Neural crest cell (in vitro differentiated cells): ENCODE measurements at regions not wholly inside any gene's neighbourhood (a gene's known extent, or its start where the extent isn't known, plus 50 kb on each side); places are given as distances from the start of the nearest gene placed in this dataset.

Source experiments
- DNase-seq: peaks from one replicate; pipeline ENCODE4 v3.0.0; 2021; ENCODE audit warnings: low read depth, mixed read lengths, low spot score
- H3K27ac Mint-ChIP-seq: one replicate; pipeline ENCODE4 v1.8.0; 2021; ENCODE audit warnings: mild to moderate bottlenecking, mixed read lengths; ENCODE audit not compliant: unreplicated experiment
- H3K27me3 Mint-ChIP-seq: 2 replicates; pipeline ENCODE4 v1.8.0; 2021; ENCODE audit warnings: low read depth, mild to moderate bottlenecking, mixed read lengths
- H3K36me3 Mint-ChIP-seq: 2 replicates; pipeline ENCODE4 v1.8.0; 2021; ENCODE audit warnings: low read depth, mild to moderate bottlenecking, mixed read lengths
- H3K4me1 Mint-ChIP-seq: 2 replicates; pipeline ENCODE4 v1.8.0; 2021; ENCODE audit warnings: mixed read lengths
- H3K4me3 Mint-ChIP-seq: one replicate; pipeline ENCODE4 v1.8.0; 2021; ENCODE audit warnings: mild to moderate bottlenecking, mixed read lengths
- H3K9me3 Mint-ChIP-seq: 2 replicates; pipeline ENCODE4 v1.8.0; 2021; ENCODE audit warnings: mixed read lengths
- TF ChIP-seq, protein P1 (sequence below): fragments of 200-600 bp; sonication (generic); conservative IDR thresholded peaks from 2 replicates; pipeline ENCODE4 v1.5.0; 2021; ENCODE audit warnings: antibody characterized with exemption, mild to moderate bottlenecking

DNA sequence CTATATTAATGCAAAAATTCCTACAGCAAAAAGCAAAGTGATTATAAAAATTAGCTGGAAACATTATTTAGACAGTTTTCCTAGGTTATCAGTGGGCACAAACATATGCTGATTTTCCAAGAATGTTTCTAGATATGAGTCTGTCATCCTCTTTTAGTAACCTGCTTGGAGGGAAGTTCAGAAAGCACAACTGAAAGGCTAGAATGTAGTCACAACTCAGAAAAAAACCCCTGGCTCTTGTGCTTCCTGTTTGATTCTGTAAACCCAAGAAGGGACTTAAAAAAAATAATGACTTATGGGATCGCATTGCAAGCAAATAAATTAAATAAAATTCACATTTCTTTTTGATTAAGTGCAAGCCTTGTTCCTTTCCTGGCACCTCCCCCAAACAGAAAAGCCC is 708.4 kb upstream of the EPHA7 start:
- H3K4me1 Mint-ChIP-seq: peaks cover 33% of the 10 kb centered on the region
- DNase-seq: no peak
- TF ChIP-seq, protein P1, sequence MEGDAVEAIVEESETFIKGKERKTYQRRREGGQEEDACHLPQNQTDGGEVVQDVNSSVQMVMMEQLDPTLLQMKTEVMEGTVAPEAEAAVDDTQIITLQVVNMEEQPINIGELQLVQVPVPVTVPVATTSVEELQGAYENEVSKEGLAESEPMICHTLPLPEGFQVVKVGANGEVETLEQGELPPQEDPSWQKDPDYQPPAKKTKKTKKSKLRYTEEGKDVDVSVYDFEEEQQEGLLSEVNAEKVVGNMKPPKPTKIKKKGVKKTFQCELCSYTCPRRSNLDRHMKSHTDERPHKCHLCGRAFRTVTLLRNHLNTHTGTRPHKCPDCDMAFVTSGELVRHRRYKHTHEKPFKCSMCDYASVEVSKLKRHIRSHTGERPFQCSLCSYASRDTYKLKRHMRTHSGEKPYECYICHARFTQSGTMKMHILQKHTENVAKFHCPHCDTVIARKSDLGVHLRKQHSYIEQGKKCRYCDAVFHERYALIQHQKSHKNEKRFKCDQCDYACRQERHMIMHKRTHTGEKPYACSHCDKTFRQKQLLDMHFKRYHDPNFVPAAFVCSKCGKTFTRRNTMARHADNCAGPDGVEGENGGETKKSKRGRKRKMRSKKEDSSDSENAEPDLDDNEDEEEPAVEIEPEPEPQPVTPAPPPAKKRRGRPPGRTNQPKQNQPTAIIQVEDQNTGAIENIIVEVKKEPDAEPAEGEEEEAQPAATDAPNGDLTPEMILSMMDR: no peak
- H3K9me3 Mint-ChIP-seq: no peaks in the 10 kb centered on the region
- no peaks in the 10 kb centered on the region for H3K36me3 Mint-ChIP-seq
- no peak overlapping the region for H3K27ac Mint-ChIP-seq
- H3K27me3 Mint-ChIP-seq: no peaks in the 10 kb centered on the region
- no peak overlapping the region for H3K4me3 Mint-ChIP-seq

DNA sequence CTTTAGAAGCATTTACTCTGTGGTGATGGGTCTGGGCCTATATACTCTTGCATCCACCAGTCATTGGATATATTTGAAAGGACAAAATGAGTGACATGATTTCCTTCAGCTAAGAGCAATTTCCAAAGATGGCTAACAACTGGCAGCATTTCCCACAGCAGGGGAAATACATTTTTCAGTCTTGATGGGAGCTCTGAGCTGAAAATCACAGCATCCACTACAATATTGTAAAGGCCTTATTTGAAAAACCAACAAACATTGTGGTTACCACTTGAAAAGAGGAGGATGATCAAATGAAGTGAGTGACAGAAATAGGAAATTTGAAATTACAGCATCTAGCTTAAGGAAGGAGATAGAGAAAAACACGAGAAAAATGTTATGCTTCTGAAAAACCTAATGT is 705.0 kb upstream of the EPHA7 start:
- TF ChIP-seq, protein P1: no peak
- Mint-ChIP-seq H3K36me3 (no peaks in the 10 kb centered on the region), H3K4me3 (no peak overlapping the region), H3K4me1 (peaks cover 11% of the 10 kb centered on the region), H3K9me3 (no peaks in the 10 kb centered on the region), H3K27me3 (no peaks in the 10 kb centered on the region), H3K27ac (no peak overlapping the region)
- DNase-seq: no peak

DNA sequence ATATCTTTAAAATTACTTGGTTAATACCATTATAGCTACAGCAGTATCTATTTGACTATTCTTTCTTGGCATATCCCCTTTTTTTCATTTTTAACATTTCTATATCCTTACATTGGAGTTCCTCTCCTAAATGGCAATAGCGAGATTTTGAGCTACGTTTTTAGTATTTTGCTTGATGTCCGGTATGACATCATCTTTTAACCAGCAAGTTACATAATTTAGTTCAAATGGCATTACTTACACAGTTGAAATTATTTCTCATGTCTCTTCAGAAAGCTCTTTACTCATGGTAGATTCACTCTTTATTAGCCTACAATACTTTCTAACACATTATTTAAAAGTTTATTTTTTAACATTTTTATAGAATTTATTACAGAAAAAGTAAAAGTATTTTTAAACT is 701.7 kb upstream of the EPHA7 start:
- no peaks in the 10 kb centered on the region for H3K27me3 Mint-ChIP-seq
- H3K36me3 Mint-ChIP-seq: no peaks in the 10 kb centered on the region
- TF ChIP-seq, protein P1: no peak
- H3K4me1 Mint-ChIP-seq: no peaks in the 10 kb centered on the region
- H3K27ac Mint-ChIP-seq: no peak overlapping the region
- no peaks in the 10 kb centered on the region for H3K9me3 Mint-ChIP-seq
- no peak overlapping the region for H3K4me3 Mint-ChIP-seq
- DNase-seq: no peak

DNA sequence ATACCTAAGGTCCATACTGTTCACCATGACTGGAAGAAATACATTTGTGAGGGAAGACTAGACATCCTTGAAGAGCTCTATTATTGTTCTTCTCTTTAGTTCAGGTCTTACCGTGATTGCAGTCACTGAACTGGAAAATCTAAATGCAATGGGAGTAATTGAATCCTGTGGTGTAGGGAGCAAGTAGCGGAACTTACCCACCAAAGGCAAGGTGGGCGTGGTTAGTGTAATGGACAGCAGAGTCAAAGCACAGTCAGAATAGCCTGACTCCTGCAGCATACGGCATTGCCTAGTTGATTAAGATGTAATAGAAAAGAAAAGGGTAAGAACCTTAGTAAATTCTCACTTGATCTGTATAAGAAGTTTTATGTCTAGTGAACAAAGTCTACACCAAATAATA is 679.7 kb upstream of the EPHA7 start:
- Mint-ChIP-seq H3K9me3 (peaks cover 3% of the 10 kb centered on the region), H3K4me1 (peaks cover 6% of the 10 kb centered on the region), H3K27me3 (no peaks in the 10 kb centered on the region), H3K27ac (no peak overlapping the region), H3K36me3 (no peaks in the 10 kb centered on the region), H3K4me3 (no peak overlapping the region)
- no peak for DNase-seq
- TF ChIP-seq, protein P1: no peak

DNA sequence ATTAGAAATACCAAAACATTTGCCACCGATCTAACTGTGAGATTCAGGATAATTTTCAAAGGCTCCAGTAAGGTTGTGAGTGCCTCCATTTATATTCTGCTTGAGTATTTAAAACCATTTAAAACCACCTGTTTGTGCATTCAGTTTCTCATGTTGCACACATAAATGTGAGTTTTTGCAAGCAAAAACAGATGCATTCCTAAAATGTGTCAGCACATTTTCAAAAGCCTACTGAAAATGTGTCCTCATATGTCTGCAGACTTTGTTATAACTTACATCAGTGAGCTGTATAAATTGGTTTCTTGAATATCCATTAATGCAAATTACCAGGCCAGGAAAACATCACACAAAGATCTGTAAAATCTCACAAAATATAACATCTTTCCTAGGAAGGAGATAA is 676.6 kb upstream of the EPHA7 start:
- Mint-ChIP-seq H3K27me3 (no peaks in the 10 kb centered on the region), H3K27ac (no peak overlapping the region), H3K36me3 (no peaks in the 10 kb centered on the region), H3K4me3 (no peak overlapping the region), H3K4me1 (peaks cover 29% of the 10 kb centered on the region), H3K9me3 (peaks cover 3% of the 10 kb centered on the region)
- DNase-seq: no peak
- TF ChIP-seq, protein P1: no peak

DNA sequence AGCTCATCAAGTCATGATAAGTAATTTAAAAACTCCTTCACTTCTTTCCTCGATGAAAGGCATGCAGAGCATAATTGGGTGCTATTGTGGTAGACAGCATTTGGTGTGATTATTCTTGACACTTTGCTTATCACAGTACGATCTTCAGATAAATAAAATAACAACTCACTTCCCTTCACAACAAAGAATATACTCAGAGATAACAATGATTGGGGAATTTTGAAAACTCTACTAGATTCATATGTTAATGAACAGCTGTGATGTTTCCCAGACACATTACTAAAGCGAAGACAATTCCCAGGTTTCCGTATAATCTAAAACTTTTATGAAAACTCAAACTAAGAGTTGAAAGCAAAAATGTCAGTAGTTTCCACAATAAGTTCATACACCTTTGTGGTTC is 670.6 kb upstream of the EPHA7 start:
- no peak for DNase-seq
- H3K4me3 Mint-ChIP-seq: no peak overlapping the region
- H3K27ac Mint-ChIP-seq: no peak overlapping the region
- TF ChIP-seq, protein P1: no peak
- H3K9me3 Mint-ChIP-seq: peaks cover 3% of the 10 kb centered on the region
- H3K27me3 Mint-ChIP-seq: no peaks in the 10 kb centered on the region
- peaks cover 50% of the 10 kb centered on the region for H3K4me1 Mint-ChIP-seq
- H3K36me3 Mint-ChIP-seq: no peaks in the 10 kb centered on the region
